SK-N-SH (cell line): ENCODE measurements at regions not wholly inside any gene's neighbourhood (a gene's known extent, or its start where the extent isn't known, plus 50 kb on each side); places are given as distances from the start of the nearest gene placed in this dataset.

Experiments
- CTCF ChIA-PET: fragments of 300-600, 350-600 bp; formaldehyde crosslinking; extraction: SDS; loops from one replicate; lab custom pipeline; 2021; lab: Yijun Ruan, JAX
- POLR2A ChIA-PET: fragments of 350-600 bp; sonication (Branson Sonifier 250); formaldehyde crosslinking; extraction: SDS; loops from one replicate; lab custom pipeline; 2020; ENCODE audit warnings: antibody characterized with exemption, inconsistent platforms; lab: Yijun Ruan, JAX
- DNase-seq: peaks from one replicate; pipeline ENCODE4 v3.0.0; 2012
- H2AFZ ChIP-seq: fragments of 200-600 bp; sonication (generic); 2 replicates; pipeline ENCODE4 v1.8.1; 2016; ENCODE audit warnings: antibody characterized with exemption, mild to moderate bottlenecking, low read depth
- H3F3A ChIP-seq: fragments of 200-600 bp; sonication (generic); replicated peaks from 2 replicates; pipeline ENCODE3; 2016; ENCODE audit warnings: antibody characterized with exemption, mild to moderate bottlenecking; ENCODE audit not compliant: insufficient read depth
- H3K27ac ChIP-seq, 2 experiments: fragments of 200-500 bp in 1 of 2; fragments of 200-600 bp in 1 of 2; sonication (Bioruptor generic) in 1 of 2; sonication (generic), shearing (Covaris generic) in 1 of 2; 2 replicates each; pipeline versions ENCODE4 v1.5.1 to v1.6.1; 2014 to 2016; ENCODE audit warnings: low read depth in 2 of 2, inconsistent platforms in 1 of 2, low read length in 1 of 2, mild to moderate bottlenecking in 1 of 2, mixed read lengths in 1 of 2
- H3K27me3 ChIP-seq: fragments of 200-600 bp; sonication (generic), shearing (Covaris generic); 2 replicates; pipeline ENCODE4 v1.6.1; 2016; ENCODE audit warnings: mixed run types; ENCODE audit not compliant: insufficient read depth
- H3K36me3 ChIP-seq, 2 experiments: fragments of 200-500 bp in 1 of 2; fragments of 200-600 bp in 1 of 2; sonication (Bioruptor generic) in 1 of 2; sonication (generic) in 1 of 2; replicated peaks in 1 of 2; 2 replicates each; pipeline versions ENCODE3 to v1.5.1; 2014 to 2016; ENCODE audit warnings: low read length in 1 of 2, mild to moderate bottlenecking in 1 of 2; ENCODE audit not compliant: insufficient read depth in 2 of 2, control insufficient read depth in 1 of 2
- H3K4me1 ChIP-seq, 2 experiments: fragments of 200-500 bp in 1 of 2; fragments of 200-600 bp in 1 of 2; sonication (Bioruptor generic) in 1 of 2; sonication (generic), shearing (Covaris generic) in 1 of 2; 2 replicates each; pipeline versions ENCODE4 v1.5.1 to v1.6.1; 2014 to 2016; ENCODE audit warnings: low read depth in 1 of 2, low read length in 1 of 2, mixed run types in 1 of 2; ENCODE audit not compliant: insufficient read depth in 2 of 2, control insufficient read depth in 1 of 2
- H3K4me2 ChIP-seq: fragments of 200-600 bp; sonication (generic), shearing (Covaris generic); 2 replicates; pipeline ENCODE4 v1.6.1; 2017; ENCODE audit warnings: mixed run types
- H3K4me3 ChIP-seq, 2 experiments: fragments of 200-500 bp in 1 of 2; fragments of 200-600 bp in 1 of 2; sonication (Bioruptor generic) in 1 of 2; sonication (generic), shearing (Covaris generic) in 1 of 2; 2 replicates each; pipeline versions ENCODE4 v1.5.1 to v1.8.1; 2014 to 2016; ENCODE audit warnings: low read depth in 2 of 2, inconsistent platforms in 1 of 2, low read length in 1 of 2, mild to moderate bottlenecking in 1 of 2, mixed read lengths in 1 of 2, moderate library complexity in 1 of 2
- H3K79me2 ChIP-seq: fragments of 200-600 bp; sonication (generic); 2 replicates; pipeline ENCODE4 v1.8.1; 2017; ENCODE audit warnings: mild to moderate bottlenecking; ENCODE audit not compliant: insufficient read depth
- H3K9ac ChIP-seq: fragments of 200-600 bp; sonication (generic); 2 replicates; pipeline ENCODE4 v1.6.1; 2017; ENCODE audit warnings: mixed run types
- H3K9me2 ChIP-seq: fragments of 200-600 bp; sonication (generic); 2 replicates; pipeline ENCODE4 v1.6.1; 2017; ENCODE audit warnings: mixed run types
- H3K9me3 ChIP-seq: fragments of 200-600 bp; sonication (generic); 2 replicates; pipeline ENCODE4 v1.6.1; 2017; ENCODE audit warnings: mixed run types, mild to moderate bottlenecking, moderate library complexity
- H4K20me1 ChIP-seq: fragments of 200-600 bp; sonication (generic); 2 replicates; pipeline ENCODE4 v1.6.1; 2017; ENCODE audit warnings: mild to moderate bottlenecking, mixed run types; ENCODE audit not compliant: insufficient read depth
- FOXJ3 ChIP-seq: sonication (generic); formaldehyde crosslinking; IDR thresholded peaks from 2 replicates; pipeline ENCODE4 v1.5.1; 2020; ENCODE audit warnings: mild to moderate bottlenecking, missing genetic modification reagents
- FOXM1 ChIP-seq: IDR thresholded peaks from 2 replicates; pipeline ENCODE4 v1.4.0; 2012; ENCODE audit warnings: low read depth, mild to moderate bottlenecking
- GABPA ChIP-seq: IDR thresholded peaks from 2 replicates; pipeline ENCODE4 v1.4.0; 2012; ENCODE audit warnings: low read depth, mild to moderate bottlenecking
- JUND ChIP-seq: IDR thresholded peaks from 2 replicates; pipeline ENCODE4 v1.4.0; 2012
- RAD21 ChIP-seq: IDR thresholded peaks from 2 replicates; pipeline ENCODE4 v1.6.1; 2012; ENCODE audit warnings: mild to moderate bottlenecking, low read length
- RFX5 ChIP-seq: IDR thresholded peaks from 2 replicates; pipeline ENCODE4 v1.6.1; 2012; ENCODE audit warnings: mild to moderate bottlenecking, improper control_type of control experiment, low read length
- SMC3 ChIP-seq: IDR thresholded peaks from 2 replicates; pipeline ENCODE4 v1.6.1; 2012; ENCODE audit warnings: low read depth, low read length, improper control_type of control experiment
- TAF1 ChIP-seq: IDR thresholded peaks from 2 replicates; pipeline ENCODE4 v1.6.1; 2012; ENCODE audit warnings: low read depth, mild to moderate bottlenecking, low read length, moderate library complexity, borderline replicate concordance
- WGBS: methylation state at CpG from one replicate; pipeline ENCODE4 v1.1.6; 2017; ENCODE audit warnings: low lambda C conversion rate; 5-methylcytosine and 5-hydroxymethylcytosine counted together
- TF ChIP-seq, protein P1 (sequence below): IDR thresholded peaks from 2 replicates; pipeline ENCODE4; 2012
- TF ChIP-seq, protein P2 (sequence below): fragments of 200-600 bp; sonication (generic); IDR thresholded peaks from 2 replicates; pipeline ENCODE4 v1.6.1; 2017; ENCODE audit warnings: antibody characterized with exemption, mild to moderate bottlenecking, moderate library complexity
- TF ChIP-seq, protein P3 (sequence below): fragments of 150-350 bp; IDR thresholded peaks from 2 replicates; pipeline ENCODE4 v1.6.1; 2016; ENCODE audit warnings: mild to moderate bottlenecking, low read depth, low read length
- TF ChIP-seq, protein P4 (sequence below): IDR thresholded peaks from 2 replicates; pipeline ENCODE4 v1.6.1; 2012; ENCODE audit warnings: mild to moderate bottlenecking, low read depth, low read length, moderate library complexity

DNA sequence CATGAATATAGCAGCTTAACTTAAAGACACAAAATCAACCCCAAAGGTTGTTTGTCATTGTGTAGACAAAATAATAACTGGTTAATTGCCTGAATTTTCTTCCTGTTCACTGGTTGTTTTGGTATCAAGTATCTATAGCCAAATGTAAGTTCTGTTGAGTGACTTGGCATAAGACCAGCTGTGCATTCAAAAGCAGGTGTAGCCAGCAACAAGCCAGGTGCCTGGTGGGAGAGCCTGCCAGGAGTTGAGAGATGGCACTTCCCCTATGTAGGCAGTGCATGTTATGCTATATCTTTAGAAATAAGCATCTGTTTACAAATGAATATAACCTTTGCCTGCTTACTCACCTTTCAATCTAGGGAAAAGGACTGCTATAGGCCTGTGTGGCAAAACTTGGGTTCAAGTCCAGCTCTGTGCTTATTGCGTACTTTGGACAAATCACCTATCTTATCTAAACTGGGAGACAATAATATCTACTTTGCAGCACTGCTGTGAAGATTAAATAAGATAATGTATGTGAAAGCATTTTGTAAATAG is 84.9 kb upstream of the TBL1XR1 start:
- H3K36me3 ChIP-seq: no peaks in the 10 kb centered on the region
- no peaks in the 10 kb centered on the region for H3K79me2 ChIP-seq
- no peaks in the 10 kb centered on the region for H3K27me3 ChIP-seq
- no peak overlapping the region for H3K27ac ChIP-seq
- H2AFZ ChIP-seq: no peak overlapping the region
- H3K9me2 ChIP-seq: no peaks in the 10 kb centered on the region
- H3K4me3 ChIP-seq: no peak overlapping the region
- TF ChIP-seq, protein P1, sequence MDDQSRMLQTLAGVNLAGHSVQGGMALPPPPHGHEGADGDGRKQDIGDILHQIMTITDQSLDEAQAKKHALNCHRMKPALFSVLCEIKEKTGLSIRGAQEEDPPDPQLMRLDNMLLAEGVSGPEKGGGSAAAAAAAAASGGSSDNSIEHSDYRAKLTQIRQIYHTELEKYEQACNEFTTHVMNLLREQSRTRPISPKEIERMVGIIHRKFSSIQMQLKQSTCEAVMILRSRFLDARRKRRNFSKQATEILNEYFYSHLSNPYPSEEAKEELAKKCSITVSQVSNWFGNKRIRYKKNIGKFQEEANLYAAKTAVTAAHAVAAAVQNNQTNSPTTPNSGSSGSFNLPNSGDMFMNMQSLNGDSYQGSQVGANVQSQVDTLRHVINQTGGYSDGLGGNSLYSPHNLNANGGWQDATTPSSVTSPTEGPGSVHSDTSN: no peak
- TF ChIP-seq GABPA (no peak), FOXM1 (no peak), FOXJ3 (CRISPR knock-in tag) (no peak), TAF1 (no peak), RAD21 (no peak), SMC3 (no peak), RFX5 (no peak)
- CTCF ChIA-PET: no interaction called here
- DNase-seq: no peak
- POLR2A ChIA-PET: no interaction called here
- H3K9ac ChIP-seq: no peak overlapping the region
- H3K9me3 ChIP-seq: no peaks in the 10 kb centered on the region
- 100% methylated on average over 1 of the region's 1 CpG for WGBS
- no peaks in the 10 kb centered on the region for H4K20me1 ChIP-seq
- no peak overlapping the region for H3K4me2 ChIP-seq
- H3F3A ChIP-seq: no peaks in the 10 kb centered on the region
- H3K4me1 ChIP-seq: peaks cover 0 to 4% of the 10 kb centered on the region in 2 experiments; a peak in 1 of 4 replicates

DNA sequence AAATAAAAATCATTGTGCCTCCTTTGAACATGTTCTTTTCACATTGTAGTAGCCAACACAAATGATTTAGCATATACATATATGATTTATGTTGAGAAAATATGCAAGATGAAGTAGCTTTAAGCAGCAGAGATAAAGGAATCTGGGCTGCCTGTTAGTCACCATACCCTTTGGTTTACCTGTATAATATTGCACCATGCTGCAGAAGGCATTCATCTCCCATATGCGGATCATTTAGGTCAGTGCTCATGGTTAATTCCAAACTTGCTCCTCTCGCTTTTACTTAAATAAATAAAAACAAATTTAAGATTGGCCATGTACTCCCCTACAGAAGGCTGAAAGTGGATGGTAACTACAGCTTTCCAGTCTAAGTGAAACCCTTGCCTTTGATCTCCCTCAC is 86.7 kb upstream of the TBL1XR1 start:
- H3K4me1 ChIP-seq: peaks cover 0 to 4% of the 10 kb centered on the region in 2 experiments; a peak in 1 of 4 replicates
- no peaks in the 10 kb centered on the region for H3K9me2 ChIP-seq
- no peaks in the 10 kb centered on the region for H3K79me2 ChIP-seq
- POLR2A ChIA-PET: no interaction called here
- H3K9me3 ChIP-seq: no peaks in the 10 kb centered on the region
- H3K4me3 ChIP-seq: no peak overlapping the region
- no peak overlapping the region for H3K4me2 ChIP-seq
- no peaks in the 10 kb centered on the region for H3K36me3 ChIP-seq
- no peaks in the 10 kb centered on the region for H3F3A ChIP-seq
- CTCF ChIA-PET: no interaction called here
- H3K9ac ChIP-seq: no peak overlapping the region
- no peak overlapping the region for H2AFZ ChIP-seq
- no peaks in the 10 kb centered on the region for H4K20me1 ChIP-seq
- 87% methylated on average over 2 of the region's 2 CpGs for WGBS
- no peak for TF ChIP-seq JUND
- TF ChIP-seq, protein P2, sequence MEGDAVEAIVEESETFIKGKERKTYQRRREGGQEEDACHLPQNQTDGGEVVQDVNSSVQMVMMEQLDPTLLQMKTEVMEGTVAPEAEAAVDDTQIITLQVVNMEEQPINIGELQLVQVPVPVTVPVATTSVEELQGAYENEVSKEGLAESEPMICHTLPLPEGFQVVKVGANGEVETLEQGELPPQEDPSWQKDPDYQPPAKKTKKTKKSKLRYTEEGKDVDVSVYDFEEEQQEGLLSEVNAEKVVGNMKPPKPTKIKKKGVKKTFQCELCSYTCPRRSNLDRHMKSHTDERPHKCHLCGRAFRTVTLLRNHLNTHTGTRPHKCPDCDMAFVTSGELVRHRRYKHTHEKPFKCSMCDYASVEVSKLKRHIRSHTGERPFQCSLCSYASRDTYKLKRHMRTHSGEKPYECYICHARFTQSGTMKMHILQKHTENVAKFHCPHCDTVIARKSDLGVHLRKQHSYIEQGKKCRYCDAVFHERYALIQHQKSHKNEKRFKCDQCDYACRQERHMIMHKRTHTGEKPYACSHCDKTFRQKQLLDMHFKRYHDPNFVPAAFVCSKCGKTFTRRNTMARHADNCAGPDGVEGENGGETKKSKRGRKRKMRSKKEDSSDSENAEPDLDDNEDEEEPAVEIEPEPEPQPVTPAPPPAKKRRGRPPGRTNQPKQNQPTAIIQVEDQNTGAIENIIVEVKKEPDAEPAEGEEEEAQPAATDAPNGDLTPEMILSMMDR: no peak
- TF ChIP-seq, protein P3, sequence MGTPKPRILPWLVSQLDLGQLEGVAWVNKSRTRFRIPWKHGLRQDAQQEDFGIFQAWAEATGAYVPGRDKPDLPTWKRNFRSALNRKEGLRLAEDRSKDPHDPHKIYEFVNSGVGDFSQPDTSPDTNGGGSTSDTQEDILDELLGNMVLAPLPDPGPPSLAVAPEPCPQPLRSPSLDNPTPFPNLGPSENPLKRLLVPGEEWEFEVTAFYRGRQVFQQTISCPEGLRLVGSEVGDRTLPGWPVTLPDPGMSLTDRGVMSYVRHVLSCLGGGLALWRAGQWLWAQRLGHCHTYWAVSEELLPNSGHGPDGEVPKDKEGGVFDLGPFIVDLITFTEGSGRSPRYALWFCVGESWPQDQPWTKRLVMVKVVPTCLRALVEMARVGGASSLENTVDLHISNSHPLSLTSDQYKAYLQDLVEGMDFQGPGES: no peak
- TF ChIP-seq, protein P4, sequence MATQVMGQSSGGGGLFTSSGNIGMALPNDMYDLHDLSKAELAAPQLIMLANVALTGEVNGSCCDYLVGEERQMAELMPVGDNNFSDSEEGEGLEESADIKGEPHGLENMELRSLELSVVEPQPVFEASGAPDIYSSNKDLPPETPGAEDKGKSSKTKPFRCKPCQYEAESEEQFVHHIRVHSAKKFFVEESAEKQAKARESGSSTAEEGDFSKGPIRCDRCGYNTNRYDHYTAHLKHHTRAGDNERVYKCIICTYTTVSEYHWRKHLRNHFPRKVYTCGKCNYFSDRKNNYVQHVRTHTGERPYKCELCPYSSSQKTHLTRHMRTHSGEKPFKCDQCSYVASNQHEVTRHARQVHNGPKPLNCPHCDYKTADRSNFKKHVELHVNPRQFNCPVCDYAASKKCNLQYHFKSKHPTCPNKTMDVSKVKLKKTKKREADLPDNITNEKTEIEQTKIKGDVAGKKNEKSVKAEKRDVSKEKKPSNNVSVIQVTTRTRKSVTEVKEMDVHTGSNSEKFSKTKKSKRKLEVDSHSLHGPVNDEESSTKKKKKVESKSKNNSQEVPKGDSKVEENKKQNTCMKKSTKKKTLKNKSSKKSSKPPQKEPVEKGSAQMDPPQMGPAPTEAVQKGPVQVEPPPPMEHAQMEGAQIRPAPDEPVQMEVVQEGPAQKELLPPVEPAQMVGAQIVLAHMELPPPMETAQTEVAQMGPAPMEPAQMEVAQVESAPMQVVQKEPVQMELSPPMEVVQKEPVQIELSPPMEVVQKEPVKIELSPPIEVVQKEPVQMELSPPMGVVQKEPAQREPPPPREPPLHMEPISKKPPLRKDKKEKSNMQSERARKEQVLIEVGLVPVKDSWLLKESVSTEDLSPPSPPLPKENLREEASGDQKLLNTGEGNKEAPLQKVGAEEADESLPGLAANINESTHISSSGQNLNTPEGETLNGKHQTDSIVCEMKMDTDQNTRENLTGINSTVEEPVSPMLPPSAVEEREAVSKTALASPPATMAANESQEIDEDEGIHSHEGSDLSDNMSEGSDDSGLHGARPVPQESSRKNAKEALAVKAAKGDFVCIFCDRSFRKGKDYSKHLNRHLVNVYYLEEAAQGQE: no peak
- no peak overlapping the region for H3K27ac ChIP-seq
- H3K27me3 ChIP-seq: no peaks in the 10 kb centered on the region
- no peak for DNase-seq
